K562 (cell line): ENCODE measurements at regions not wholly inside any gene's neighbourhood (a gene's known extent, or its start where the extent isn't known, plus 50 kb on each side); places are given as distances from the start of the nearest gene placed in this dataset.

Experiments
- SMARCE1 ChIP-seq: fragments of 450-650 bp; IDR thresholded peaks from 2 replicates; pipeline ENCODE4 v1.7.1; 2016; ENCODE audit warnings: mild to moderate bottlenecking
- ZNF507 ChIP-seq: conservative IDR thresholded peaks from 2 replicates; pipeline ENCODE4 v1.6.1; 2017; ENCODE audit warnings: missing genetic modification characterization, missing compliant biosample characterization
- TF ChIP-seq, protein P1 (sequence below), 2 experiments: fragments of 450-650 bp; IDR thresholded peaks; 2 replicates each; pipeline ENCODE4 v1.6.1; 2016; ENCODE audit warnings: mild to moderate bottlenecking in 2 of 2, borderline replicate concordance in 1 of 2, low read depth in 1 of 2, moderate library complexity in 1 of 2

GRCh38 chr10:31087851-31088250, 56.2 kb upstream of the ZNF438 start (continued):
- TF ChIP-seq, protein P1, sequence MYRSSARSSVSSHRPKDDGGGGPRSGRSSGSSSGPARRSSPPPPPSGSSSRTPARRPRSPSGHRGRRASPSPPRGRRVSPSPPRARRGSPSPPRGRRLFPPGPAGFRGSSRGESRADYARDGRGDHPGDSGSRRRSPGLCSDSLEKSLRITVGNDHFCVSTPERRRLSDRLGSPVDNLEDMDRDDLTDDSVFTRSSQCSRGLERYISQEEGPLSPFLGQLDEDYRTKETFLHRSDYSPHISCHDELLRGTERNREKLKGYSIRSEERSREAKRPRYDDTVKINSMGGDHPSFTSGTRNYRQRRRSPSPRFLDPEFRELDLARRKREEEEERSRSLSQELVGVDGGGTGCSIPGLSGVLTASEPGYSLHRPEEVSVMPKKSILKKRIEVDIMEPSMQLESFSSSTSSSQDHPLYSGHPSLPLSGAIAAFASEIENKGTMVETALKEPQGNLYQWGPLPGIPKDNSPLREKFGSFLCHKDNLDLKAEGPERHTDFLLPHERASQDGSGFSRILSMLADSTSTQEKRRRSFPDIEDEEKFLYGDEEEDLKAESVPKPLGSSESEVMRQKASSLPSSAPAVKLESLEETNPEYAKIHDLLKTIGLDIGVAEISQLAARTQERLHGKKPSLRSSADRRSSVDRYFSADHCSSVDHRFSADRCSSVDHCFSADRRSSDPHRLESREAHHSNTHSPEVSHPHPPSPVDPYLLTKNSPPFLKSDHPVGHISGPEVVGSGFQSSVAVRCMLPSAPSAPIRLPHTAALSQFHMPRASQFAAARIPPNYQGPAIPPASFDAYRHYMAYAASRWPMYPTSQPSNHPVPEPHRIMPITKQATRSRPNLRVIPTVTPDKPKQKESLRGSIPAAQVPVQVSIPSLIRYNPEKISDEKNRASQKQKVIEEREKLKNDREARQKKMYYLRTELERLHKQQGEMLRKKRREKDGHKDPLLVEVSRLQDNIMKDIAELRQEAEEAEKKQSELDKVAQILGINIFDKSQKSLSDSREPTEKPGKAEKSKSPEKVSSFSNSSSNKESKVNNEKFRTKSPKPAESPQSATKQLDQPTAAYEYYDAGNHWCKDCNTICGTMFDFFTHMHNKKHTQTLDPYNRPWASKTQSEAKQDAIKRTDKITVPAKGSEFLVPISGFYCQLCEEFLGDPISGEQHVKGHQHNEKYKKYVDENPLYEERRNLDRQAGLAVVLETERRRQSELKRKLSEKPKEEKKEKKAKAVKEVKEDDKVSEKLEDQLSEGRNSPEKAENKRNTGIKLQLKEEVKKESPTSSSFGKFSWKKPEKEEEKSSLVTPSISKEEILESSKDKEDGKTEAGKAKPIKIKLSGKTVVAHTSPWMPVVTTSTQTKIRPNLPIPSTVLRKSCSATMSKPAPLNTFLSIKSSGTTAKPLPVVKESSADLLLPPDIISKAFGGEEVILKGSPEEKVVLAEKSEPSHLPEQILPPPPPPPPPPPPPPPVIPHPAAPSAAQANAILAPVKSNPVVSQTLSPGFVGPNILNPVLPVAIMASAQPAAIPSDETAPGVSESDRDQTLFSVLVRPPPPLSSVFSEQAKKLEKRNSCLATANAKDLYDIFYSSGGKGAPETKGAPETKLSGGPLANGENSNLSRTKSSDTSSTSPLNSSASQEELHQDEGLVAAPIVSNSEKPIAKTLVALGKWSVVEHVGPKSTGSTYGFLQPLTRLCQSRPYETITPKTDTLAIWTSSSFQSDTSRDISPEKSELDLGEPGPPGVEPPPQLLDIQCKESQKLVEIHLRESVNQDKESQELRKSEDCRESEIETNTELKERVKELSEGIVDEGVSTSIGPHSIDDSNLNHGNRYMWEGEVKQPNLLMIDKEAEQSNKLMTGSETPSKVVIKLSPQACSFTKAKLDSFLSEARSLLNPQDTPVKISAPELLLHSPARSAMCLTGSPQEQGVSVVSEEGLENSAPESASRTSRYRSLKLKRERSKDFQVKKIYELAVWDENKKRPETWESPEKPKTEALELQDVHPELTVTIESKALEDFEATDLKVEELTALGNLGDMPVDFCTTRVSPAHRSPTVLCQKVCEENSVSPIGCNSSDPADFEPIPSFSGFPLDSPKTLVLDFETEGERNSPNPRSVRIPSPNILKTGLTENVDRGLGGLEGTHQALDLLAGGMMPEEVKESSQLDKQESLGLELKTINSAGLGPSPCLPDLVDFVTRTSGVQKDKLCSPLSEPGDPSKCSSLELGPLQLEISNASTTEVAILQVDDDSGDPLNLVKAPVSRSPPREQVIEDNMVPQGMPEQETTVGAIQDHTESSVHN (IDR thresholded peaks at IDR 0.05; ENCODE audit: borderline replicate concordance in 1 of 2, low read depth in 1 of 2): no peak
- TF ChIP-seq SMARCE1 (no peak), ZNF507 (tag) (no peak)
- TF ChIP-seq, all 486 proteins: peak for 0
